ENCODE measurements at regions not wholly inside any gene's neighbourhood (a gene's known extent, or its start where the extent isn't known, plus 50 kb on each side); places are given as distances from the start of the nearest gene placed in this dataset.
A peak's percentile ranks its signal among the peaks of the same experiment; 100 is the strongest.

DNA sequence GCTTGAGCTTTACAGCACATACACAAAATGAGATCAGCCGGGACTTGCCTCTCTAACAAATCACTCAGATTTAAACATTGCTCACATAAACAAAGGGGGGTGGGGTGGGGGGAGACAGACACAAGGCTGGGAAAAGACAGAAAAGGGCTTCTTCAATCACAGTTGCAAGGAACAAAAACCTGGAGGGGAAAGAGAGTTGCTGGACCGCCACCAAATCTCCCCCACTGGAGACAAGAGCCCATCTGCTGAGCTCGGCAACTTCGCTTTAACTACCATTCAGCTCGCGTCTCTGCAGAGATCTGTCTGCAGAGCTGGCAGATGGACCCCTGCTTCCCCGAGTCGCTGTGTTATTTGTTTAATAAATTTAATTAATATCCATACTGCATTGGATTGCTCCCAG lies 165.0 kb downstream of the RCN1 start:
- Histone ChIP-seq H3K36me3 (ENCODE audit: control insufficient read depth, insufficient read depth, low read length) (no peaks in the 10 kb centered on the region), H3K4me3 (ENCODE audit: low read depth, low read length) (no peak overlapping the region), H3K27me3 (ENCODE audit: control insufficient read depth, insufficient read depth, low read length) (no peaks in the 10 kb centered on the region)
- DNase-seq (ENCODE audit: low read depth) = no peak
- no peak for FAIRE-seq
- TF ChIP-seq, protein P1, sequence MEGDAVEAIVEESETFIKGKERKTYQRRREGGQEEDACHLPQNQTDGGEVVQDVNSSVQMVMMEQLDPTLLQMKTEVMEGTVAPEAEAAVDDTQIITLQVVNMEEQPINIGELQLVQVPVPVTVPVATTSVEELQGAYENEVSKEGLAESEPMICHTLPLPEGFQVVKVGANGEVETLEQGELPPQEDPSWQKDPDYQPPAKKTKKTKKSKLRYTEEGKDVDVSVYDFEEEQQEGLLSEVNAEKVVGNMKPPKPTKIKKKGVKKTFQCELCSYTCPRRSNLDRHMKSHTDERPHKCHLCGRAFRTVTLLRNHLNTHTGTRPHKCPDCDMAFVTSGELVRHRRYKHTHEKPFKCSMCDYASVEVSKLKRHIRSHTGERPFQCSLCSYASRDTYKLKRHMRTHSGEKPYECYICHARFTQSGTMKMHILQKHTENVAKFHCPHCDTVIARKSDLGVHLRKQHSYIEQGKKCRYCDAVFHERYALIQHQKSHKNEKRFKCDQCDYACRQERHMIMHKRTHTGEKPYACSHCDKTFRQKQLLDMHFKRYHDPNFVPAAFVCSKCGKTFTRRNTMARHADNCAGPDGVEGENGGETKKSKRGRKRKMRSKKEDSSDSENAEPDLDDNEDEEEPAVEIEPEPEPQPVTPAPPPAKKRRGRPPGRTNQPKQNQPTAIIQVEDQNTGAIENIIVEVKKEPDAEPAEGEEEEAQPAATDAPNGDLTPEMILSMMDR (IDR thresholded peaks at IDR 0.05; ENCODE audit: insufficient read depth, low read length, severe bottlenecking) = no peak

DNA sequence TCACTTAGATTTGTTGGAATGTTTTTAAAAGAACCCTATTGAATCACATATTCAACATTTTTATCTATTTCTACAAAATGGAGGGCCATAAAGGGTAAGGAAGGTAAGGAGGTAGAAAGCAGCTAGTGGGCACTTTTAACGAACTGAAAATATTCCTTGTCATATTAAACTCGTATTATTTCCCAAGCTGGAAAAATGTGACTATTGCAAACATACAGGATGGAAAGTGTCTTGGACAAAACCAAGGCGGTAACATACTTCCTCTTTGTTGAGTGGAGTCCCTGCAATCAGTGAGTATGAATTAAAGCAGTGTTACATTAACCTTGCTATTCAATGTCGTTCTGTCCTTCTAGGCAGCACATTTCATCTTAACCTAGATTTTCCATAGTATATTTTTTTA lies 165.6 kb downstream of the RCN1 start:
- no peak for FAIRE-seq
- no peak overlapping the region for H3K4me3 ChIP-seq (ENCODE audit: low read depth, low read length)
- no peaks in the 10 kb centered on the region for H3K36me3 ChIP-seq (ENCODE audit: control insufficient read depth, insufficient read depth, low read length)
- DNase-seq (ENCODE audit: low read depth) = no peak
- TF ChIP-seq, protein P1 (IDR thresholded peaks at IDR 0.05; ENCODE audit: insufficient read depth, low read length, severe bottlenecking) = no peak
- H3K27me3 ChIP-seq (ENCODE audit: control insufficient read depth, insufficient read depth, low read length) = no peaks in the 10 kb centered on the region

DNA sequence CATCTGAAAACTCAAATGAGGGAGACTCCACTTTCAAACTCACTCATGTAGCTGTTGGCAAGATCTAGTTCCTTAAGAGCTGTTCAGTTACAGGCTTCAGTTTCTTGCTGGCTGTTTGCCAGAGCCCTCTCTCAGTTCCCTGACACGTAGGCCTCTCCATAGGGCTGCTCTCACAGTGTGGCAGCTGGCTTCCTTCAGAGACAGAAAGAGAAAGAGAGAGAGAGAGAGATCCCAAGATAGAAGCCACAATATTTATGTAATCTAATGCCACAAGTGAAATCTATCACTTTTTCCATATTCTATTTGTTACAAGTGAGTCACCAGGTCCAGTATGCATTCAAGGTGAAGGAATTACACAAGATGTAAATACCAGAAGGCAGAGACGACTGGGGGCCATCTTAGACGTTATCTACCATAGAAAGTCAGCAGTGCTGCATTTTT lies 168.8 kb downstream of the RCN1 start:
- Histone ChIP-seq H3K36me3 (ENCODE audit: control insufficient read depth, insufficient read depth, low read length) (no peaks in the 10 kb centered on the region), H3K27me3 (ENCODE audit: control insufficient read depth, insufficient read depth, low read length) (no peaks in the 10 kb centered on the region), H3K4me3 (ENCODE audit: low read depth, low read length) (no peak overlapping the region)
- DNase-seq (ENCODE audit: low read depth) (peak; percentile 22), FAIRE-seq (no peak)
- TF ChIP-seq, protein P1 (IDR thresholded peaks at IDR 0.05; ENCODE audit: insufficient read depth, low read length, severe bottlenecking) = no peak

DNA sequence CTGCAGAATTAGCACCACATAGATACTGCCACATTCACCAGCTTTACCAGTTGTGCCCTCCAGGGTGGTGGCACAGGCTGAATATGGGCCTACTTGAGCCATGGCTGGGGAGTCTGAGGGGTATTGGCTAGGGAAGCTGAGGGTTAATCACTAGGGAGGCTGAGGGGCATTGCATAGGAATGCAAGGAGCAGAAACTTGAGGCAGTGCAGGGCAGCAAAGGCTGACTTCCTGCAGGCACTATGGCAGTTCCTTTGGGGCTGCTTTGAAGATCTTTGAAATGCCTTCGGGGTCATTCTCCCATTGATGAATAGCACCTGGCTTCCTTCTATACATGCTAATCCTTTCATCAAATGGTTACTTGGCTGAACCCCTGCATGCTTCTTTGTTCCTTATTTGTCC lies 171.5 kb downstream of the RCN1 start:
- Histone ChIP-seq H3K4me3 (ENCODE audit: low read depth, low read length) (no peak overlapping the region), H3K27me3 (ENCODE audit: control insufficient read depth, insufficient read depth, low read length) (no peaks in the 10 kb centered on the region), H3K36me3 (ENCODE audit: control insufficient read depth, insufficient read depth, low read length) (no peaks in the 10 kb centered on the region)
- DNase-seq (ENCODE audit: low read depth) (no peak), FAIRE-seq (no peak)
- TF ChIP-seq, protein P1 (IDR thresholded peaks at IDR 0.05; ENCODE audit: insufficient read depth, low read length, severe bottlenecking) = no peak

DNA sequence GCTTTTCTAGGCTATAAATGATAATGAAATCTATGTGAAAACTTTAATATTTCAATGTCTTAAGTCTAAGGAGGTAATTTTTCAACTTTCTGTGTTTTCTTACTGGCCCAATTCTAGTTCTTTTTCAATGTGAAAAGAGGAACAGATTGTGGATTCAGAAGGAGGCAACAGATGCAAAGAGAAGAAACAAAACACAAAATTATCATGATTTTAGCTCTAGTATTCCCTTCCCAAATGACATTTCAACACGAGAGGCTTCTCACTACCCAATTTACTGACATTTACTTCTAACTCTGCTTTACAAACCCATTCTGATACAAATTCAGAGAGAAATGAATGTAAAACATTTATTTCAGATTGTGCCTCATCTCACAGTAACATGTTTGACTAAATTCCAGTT lies 169.4 kb downstream of the WT1 start:
- FAIRE-seq = no peak
- H3K4me3 ChIP-seq (ENCODE audit: low read depth, low read length) = no peak overlapping the region
- DNase-seq (ENCODE audit: low read depth) = no peak
- H3K27me3 ChIP-seq (ENCODE audit: control insufficient read depth, insufficient read depth, low read length) = no peaks in the 10 kb centered on the region
- no peaks in the 10 kb centered on the region for H3K36me3 ChIP-seq (ENCODE audit: control insufficient read depth, insufficient read depth, low read length)
- TF ChIP-seq, protein P1 (IDR thresholded peaks at IDR 0.05; ENCODE audit: insufficient read depth, low read length, severe bottlenecking) = no peak

DNA sequence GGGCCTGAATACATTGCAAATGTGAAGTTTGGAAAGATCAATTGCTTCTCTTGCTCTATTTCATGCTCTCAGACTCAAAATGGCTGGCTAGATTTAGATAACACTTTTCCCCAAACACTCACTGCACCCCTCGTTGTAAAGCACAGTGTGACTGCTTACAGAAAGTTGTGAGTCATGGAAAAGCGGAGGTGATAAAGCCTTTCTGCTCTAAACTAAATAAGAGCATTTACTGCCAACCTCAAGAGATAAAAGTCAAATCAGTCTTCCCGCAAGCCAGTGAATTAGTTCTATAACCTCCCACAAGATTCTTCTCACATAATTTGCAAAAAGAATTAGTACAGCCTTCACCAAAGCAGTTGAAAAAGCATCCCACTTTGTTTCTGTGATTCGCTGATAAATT lies 168.7 kb downstream of the WT1 start:
- Histone ChIP-seq H3K36me3 (ENCODE audit: control insufficient read depth, insufficient read depth, low read length) (no peaks in the 10 kb centered on the region), H3K4me3 (ENCODE audit: low read depth, low read length) (no peak overlapping the region), H3K27me3 (ENCODE audit: control insufficient read depth, insufficient read depth, low read length) (no peaks in the 10 kb centered on the region)
- FAIRE-seq (no peak), DNase-seq (ENCODE audit: low read depth) (no peak)
- TF ChIP-seq, protein P1 (IDR thresholded peaks at IDR 0.05; ENCODE audit: insufficient read depth, low read length, severe bottlenecking) = no peak

All from bronchial epithelial cell (primary cell).